PC-3 (cell line): ENCODE measurements at regions not wholly inside any gene's neighbourhood (a gene's known extent, or its start where the extent isn't known, plus 50 kb on each side); places are given as distances from the start of the nearest gene placed in this dataset.
"Not testable (repeated sequence)": the region's sequence is repeated elsewhere in the genome, so short reads cannot be mapped to it uniquely, and the experiment has no call there.

Experiments used
- ATAC-seq: fragments of 200-7000 bp; cut with Tn5 transposase; 2 replicates; pipeline ENCODE4 v1.9.1; 2020; ENCODE audit warnings: mild to moderate bottlenecking, moderate library complexity
- BruUV-seq: library from RNA; stranded (reverse); fragments of 400-500 nt; replicated peaks from 2 replicates; lab custom pipeline; 2021; lab: Mats Ljungman, UMichigan
- CTCF ChIA-PET: fragments of 300-600 bp; sonication (Branson Sonifier 250); formaldehyde crosslinking; loops from one replicate; lab custom pipeline; 2022; ENCODE audit warnings: antibody characterized with exemption; lab: Charles Lee
- POLR2A ChIA-PET: fragments of 300-600 bp; sonication (Branson Sonifier 250); formaldehyde crosslinking; loops from one replicate; lab custom pipeline; 2022; ENCODE audit warnings: antibody characterized with exemption; ENCODE audit not compliant: unreplicated experiment; lab: Charles Lee
- DNase-seq: peaks from one replicate; pipeline ENCODE4 v3.0.0-alpha.2; 2015
- H2AFZ ChIP-seq: fragments of 300-600 bp; sonication (generic); 2 replicates; pipeline ENCODE4 v1.6.0; 2016; ENCODE audit warnings: antibody characterized with exemption, low read length
- H3F3A ChIP-seq: fragments of 300-600 bp; sonication (generic); one replicate; pipeline ENCODE4 v1.6.0; 2017; ENCODE audit warnings: antibody characterized with exemption, low read length, control low read depth, mild to moderate bottlenecking; ENCODE audit not compliant: unreplicated experiment
- H3K27ac ChIP-seq: fragments of 300-600 bp; sonication (generic); 2 replicates; pipeline ENCODE4 v1.5.1; 2016; ENCODE audit warnings: mild to moderate bottlenecking, low read length
- H3K27me3 ChIP-seq: fragments of 300-600 bp; sonication (generic); 2 replicates; pipeline ENCODE4 v1.6.1; 2016; ENCODE audit warnings: low read length, mixed read lengths
- H3K36me3 ChIP-seq: fragments of 300-600 bp; sonication (generic); 2 replicates; pipeline ENCODE4 v1.6.1; 2016; ENCODE audit warnings: low read depth, mixed run types, low read length, mixed read lengths
- H3K4me1 ChIP-seq: fragments of 300-600 bp; sonication (generic); 2 replicates; pipeline ENCODE4 v1.5.1; 2016; ENCODE audit warnings: low read length; ENCODE audit not compliant: insufficient read depth
- H3K4me2 ChIP-seq: fragments of 300-600 bp; sonication (generic); 2 replicates; pipeline ENCODE4 v1.6.0; 2016; ENCODE audit warnings: low read length
- H3K4me3 ChIP-seq: fragments of 300-600 bp; sonication (generic); 2 replicates; pipeline ENCODE4 v1.5.1; 2016; ENCODE audit warnings: mild to moderate bottlenecking, low read length, mixed read lengths
- H3K79me2 ChIP-seq: fragments of 300-600 bp; sonication (generic); 2 replicates; pipeline ENCODE4 v1.6.1; 2017; ENCODE audit warnings: low read length, mixed read lengths
- H3K9ac ChIP-seq: fragments of 300-600 bp; sonication (generic); 2 replicates; pipeline ENCODE4 v1.6.0; 2016; ENCODE audit warnings: mild to moderate bottlenecking, low read length
- H3K9me2 ChIP-seq: fragments of 300-600 bp; sonication (generic); replicated peaks from 2 replicates; pipeline ENCODE4 v1.6.1; 2016; ENCODE audit warnings: mixed run types, low read length, mixed read lengths
- H3K9me3 ChIP-seq: fragments of 300-600 bp; sonication (generic); 2 replicates; pipeline ENCODE4 v1.6.1; 2016; ENCODE audit warnings: low read length, mixed read lengths
- H4K20me1 ChIP-seq: fragments of 300-600 bp; sonication (generic); 2 replicates; pipeline ENCODE4 v1.6.1; 2016; ENCODE audit warnings: low read length, mixed read lengths
- EZH2 ChIP-seq: fragments of 300-600 bp; sonication (generic); IDR thresholded peaks from one replicate; pipeline ENCODE4 v1.6.1; 2017; ENCODE audit warnings: antibody characterized with exemption, mild to moderate bottlenecking, low read length; ENCODE audit not compliant: unreplicated experiment
- EZH2phosphoT487 ChIP-seq: fragments of 300-600 bp; sonication (generic); IDR thresholded peaks from 2 replicates; pipeline ENCODE4 v1.6.1; 2018; ENCODE audit warnings: mild to moderate bottlenecking, antibody characterized with exemption, low read length, borderline replicate concordance
- intact Hi-C: fragments of 100-400 bp; cut with micrococcal nuclease; formaldehyde crosslinking; loops from 2 replicates; pipeline ENCODE4 v1.9.0; 2023
- TF ChIP-seq, protein P1 (sequence below): fragments of 300-600 bp; sonication (generic); conservative IDR thresholded peaks from 2 replicates; pipeline ENCODE4 v1.5.1; 2017; ENCODE audit warnings: antibody characterized with exemption, low read depth, mild to moderate bottlenecking, low read length

DNA sequence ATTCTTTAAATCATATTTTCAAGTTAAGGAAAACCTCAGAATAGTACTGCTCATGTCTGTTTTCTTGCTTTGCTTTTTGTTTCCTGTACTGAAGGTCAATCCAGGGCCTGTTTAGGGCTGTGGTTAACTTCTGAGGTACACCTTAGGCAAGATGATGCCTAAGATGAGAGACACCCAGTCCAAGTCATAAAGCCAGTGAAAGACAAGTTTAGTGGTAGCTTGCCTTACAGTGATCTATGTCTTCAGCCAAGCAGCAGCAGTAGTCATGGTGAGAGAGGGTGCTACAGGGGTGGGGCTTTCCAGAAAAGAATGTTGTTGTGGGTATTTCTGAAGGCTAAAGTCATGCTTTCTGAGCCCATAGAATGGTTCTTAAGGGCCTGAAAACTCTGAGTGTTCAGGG, 173.7 kb downstream of the VSIG4 start:
- ATAC-seq: no peak

DNA sequence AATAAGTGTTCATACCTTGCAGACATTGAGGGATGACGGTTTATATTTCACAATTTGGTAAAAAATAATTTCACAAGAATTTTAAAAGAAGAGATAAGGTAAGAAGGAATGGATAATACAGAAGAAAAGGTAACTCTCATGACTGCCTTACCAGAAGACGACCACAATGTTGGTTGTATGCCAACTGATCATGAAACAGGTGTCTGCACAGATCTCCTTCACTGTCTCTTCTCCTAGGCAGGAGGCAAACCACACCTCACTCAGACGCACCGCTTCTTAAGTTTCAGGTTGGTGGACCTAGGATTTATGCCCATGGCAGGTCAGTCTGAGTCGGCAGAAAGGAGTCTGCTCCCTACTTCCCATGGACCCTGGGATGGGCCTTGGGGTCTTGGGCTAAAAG, 177.2 kb downstream of the VSIG4 start:
- H2AFZ ChIP-seq: no peak overlapping the region
- intact Hi-C loops: no loop called here
- no peak overlapping the region for H3K4me3 ChIP-seq
- no peaks in the 10 kb centered on the region for H3F3A ChIP-seq
- H3K4me1 ChIP-seq: no peaks in the 10 kb centered on the region
- no peaks in the 10 kb centered on the region for H3K79me2 ChIP-seq
- CTCF ChIA-PET: no interaction called here
- BruUV-seq: no TSS peak
- H4K20me1 ChIP-seq: no peaks in the 10 kb centered on the region
- POLR2A ChIA-PET: no interaction called here
- no peak overlapping the region for H3K4me2 ChIP-seq
- ATAC-seq (no peak), DNase-seq (no peak)
- H3K9me3 ChIP-seq: no peaks in the 10 kb centered on the region
- TF ChIP-seq, protein P1, sequence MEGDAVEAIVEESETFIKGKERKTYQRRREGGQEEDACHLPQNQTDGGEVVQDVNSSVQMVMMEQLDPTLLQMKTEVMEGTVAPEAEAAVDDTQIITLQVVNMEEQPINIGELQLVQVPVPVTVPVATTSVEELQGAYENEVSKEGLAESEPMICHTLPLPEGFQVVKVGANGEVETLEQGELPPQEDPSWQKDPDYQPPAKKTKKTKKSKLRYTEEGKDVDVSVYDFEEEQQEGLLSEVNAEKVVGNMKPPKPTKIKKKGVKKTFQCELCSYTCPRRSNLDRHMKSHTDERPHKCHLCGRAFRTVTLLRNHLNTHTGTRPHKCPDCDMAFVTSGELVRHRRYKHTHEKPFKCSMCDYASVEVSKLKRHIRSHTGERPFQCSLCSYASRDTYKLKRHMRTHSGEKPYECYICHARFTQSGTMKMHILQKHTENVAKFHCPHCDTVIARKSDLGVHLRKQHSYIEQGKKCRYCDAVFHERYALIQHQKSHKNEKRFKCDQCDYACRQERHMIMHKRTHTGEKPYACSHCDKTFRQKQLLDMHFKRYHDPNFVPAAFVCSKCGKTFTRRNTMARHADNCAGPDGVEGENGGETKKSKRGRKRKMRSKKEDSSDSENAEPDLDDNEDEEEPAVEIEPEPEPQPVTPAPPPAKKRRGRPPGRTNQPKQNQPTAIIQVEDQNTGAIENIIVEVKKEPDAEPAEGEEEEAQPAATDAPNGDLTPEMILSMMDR: no peak
- TF ChIP-seq EZH2phosphoT487 (no peak), EZH2 (no peak)
- no peaks in the 10 kb centered on the region for H3K36me3 ChIP-seq
- H3K27me3 ChIP-seq: no peaks in the 10 kb centered on the region
- no peak overlapping the region for H3K27ac ChIP-seq
- no peak overlapping the region for H3K9ac ChIP-seq
- H3K9me2 ChIP-seq: no peaks in the 10 kb centered on the region

More for the DNA sequence above, 173.7 kb downstream of the VSIG4 start:
- no peak for DNase-seq
- TF ChIP-seq EZH2 (no peak), EZH2phosphoT487 (no peak)
- TF ChIP-seq, protein P1: no peak
- no peak overlapping the region for H3K4me2 ChIP-seq
- no peaks in the 10 kb centered on the region for H3K4me1 ChIP-seq
- no peaks in the 10 kb centered on the region for H3K9me2 ChIP-seq
- BruUV-seq: no TSS peak
- H2AFZ ChIP-seq: no peak overlapping the region
- no peaks in the 10 kb centered on the region for H3K36me3 ChIP-seq
- no peaks in the 10 kb centered on the region for H3K27me3 ChIP-seq
- no peak overlapping the region for H3K27ac ChIP-seq
- no peaks in the 10 kb centered on the region for H3F3A ChIP-seq
- intact Hi-C loops: no loop called here
- ChIA-PET CTCF (no interaction called here), POLR2A (no interaction called here)
- no peaks in the 10 kb centered on the region for H3K9me3 ChIP-seq
- no peak overlapping the region for H3K9ac ChIP-seq
- no peak overlapping the region for H3K4me3 ChIP-seq
- no peaks in the 10 kb centered on the region for H4K20me1 ChIP-seq
- H3K79me2 ChIP-seq: no peaks in the 10 kb centered on the region

DNA sequence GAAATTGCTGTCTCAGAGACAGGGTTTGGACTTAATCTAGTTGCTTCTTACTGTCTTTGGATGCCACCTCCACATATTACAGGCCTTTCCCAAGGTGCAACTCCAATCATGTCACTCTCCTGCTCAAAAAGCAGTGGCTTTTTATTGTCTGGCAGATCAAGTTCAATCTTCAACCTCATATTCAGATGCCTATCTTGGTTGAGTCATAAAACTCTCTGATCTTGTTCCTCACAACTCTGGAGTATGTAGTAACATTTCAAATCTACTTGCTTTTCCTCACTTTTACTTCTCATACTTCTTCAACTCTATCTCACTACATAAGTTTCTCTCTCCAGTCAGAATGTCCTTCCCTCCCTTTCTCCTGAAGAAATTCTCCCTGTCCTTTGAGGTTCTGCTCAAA, 180.6 kb downstream of the VSIG4 start:
- no peaks in the 10 kb centered on the region for H3K9me2 ChIP-seq
- no peak overlapping the region for H3K27ac ChIP-seq
- no peaks in the 10 kb centered on the region for H3K79me2 ChIP-seq
- H3K4me3 ChIP-seq: no peak overlapping the region
- DNase-seq (no peak), ATAC-seq (no peak)
- BruUV-seq: no TSS peak
- H3K36me3 ChIP-seq: no peaks in the 10 kb centered on the region
- no peaks in the 10 kb centered on the region for H3F3A ChIP-seq
- no peak overlapping the region for H3K4me2 ChIP-seq
- no peaks in the 10 kb centered on the region for H3K4me1 ChIP-seq
- H3K9me3 ChIP-seq: no peaks in the 10 kb centered on the region
- no peak overlapping the region for H2AFZ ChIP-seq
- POLR2A ChIA-PET: no interaction called here
- CTCF ChIA-PET: no interaction called here
- TF ChIP-seq, protein P1: no peak
- TF ChIP-seq EZH2phosphoT487 (no peak), EZH2 (no peak)
- H4K20me1 ChIP-seq: no peaks in the 10 kb centered on the region
- no peaks in the 10 kb centered on the region for H3K27me3 ChIP-seq
- H3K9ac ChIP-seq: no peak overlapping the region
- intact Hi-C loops: no loop called here

DNA sequence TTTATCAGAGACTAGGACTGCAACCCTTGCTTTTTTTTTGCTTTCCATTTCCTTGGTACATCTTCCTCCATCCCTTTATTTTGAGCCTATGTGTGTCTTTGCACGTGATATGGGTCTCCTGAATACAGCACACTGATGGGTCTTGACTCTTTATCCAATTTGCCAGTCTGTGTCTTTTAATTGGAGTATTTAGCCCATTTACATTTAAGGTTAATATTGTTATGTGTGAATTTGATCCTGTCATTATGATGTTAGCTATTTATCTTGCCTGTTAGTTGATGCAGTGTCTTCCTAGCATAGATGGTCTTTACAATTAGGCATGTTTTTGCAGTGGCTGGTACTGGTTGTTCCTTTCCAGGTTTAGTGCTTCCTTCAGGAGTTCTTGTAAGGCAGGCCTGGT, 185.4 kb downstream of the VSIG4 start:
- intact Hi-C loops, H3K9ac ChIP-seq, ATAC-seq, DNase-seq, H2AFZ ChIP-seq, H3F3A ChIP-seq, H3K4me3 ChIP-seq, H3K79me2 ChIP-seq, H4K20me1 ChIP-seq, CTCF ChIA-PET, BruUV-seq, H3K36me3 ChIP-seq, H3K27me3 ChIP-seq, POLR2A ChIA-PET, H3K4me1 ChIP-seq, H3K27ac ChIP-seq, H3K9me2 ChIP-seq, H3K4me2 ChIP-seq, H3K9me3 ChIP-seq: not testable (repeated sequence)

DNA sequence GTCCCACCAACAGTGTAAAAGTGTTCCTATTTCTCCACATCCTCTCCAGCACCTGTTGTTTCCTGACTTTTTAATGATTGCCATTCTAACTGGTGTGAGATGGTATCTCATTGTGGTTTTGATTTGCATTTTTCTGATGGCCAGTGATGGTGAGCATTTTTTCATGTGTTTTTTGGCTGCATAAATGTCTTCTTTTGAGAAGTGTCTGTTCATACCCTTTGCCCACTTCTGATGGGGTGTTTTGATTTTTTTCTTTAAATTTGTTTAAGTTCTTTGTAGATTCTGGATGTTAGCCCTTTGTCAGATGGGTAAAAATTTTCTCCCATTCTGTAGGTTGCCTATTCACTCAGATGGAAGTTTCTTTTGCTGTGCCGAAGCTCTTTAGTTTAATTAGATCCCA, 183.9 kb downstream of the MSN start:
- DNase-seq, H3K9me2 ChIP-seq, H3K36me3 ChIP-seq, CTCF ChIA-PET, BruUV-seq, H3K27ac ChIP-seq, H3F3A ChIP-seq, H3K27me3 ChIP-seq, H3K79me2 ChIP-seq, intact Hi-C loops, ATAC-seq, H3K4me3 ChIP-seq, H2AFZ ChIP-seq, POLR2A ChIA-PET, H3K4me2 ChIP-seq, H3K9ac ChIP-seq, H3K9me3 ChIP-seq, H3K4me1 ChIP-seq, H4K20me1 ChIP-seq: not testable (repeated sequence)
